Endothelial cell of umbilical vein (primary cell): ENCODE measurements at regions not wholly inside any gene's neighbourhood (a gene's known extent, or its start where the extent isn't known, plus 50 kb on each side); places are given as distances from the start of the nearest gene placed in this dataset.

Experiments used
- BruUV-seq: library from RNA; stranded (reverse); fragments of 400-500 nt; replicated peaks from 2 replicates; lab custom pipeline; 2021; lab: Mats Ljungman, UMichigan
- CTCF ChIA-PET: fragments of 300-600, 350-600 bp; sonication (Branson Sonifier 250); formaldehyde crosslinking; loops from one replicate; lab custom pipeline; 2021; ENCODE audit warnings: antibody characterized with exemption, inconsistent platforms; lab: Charles Lee
- POLR2A ChIA-PET: fragments of 300-600, 350-600 bp; sonication (Branson Sonifier 250); formaldehyde crosslinking; loops from one replicate; lab custom pipeline; 2021; ENCODE audit warnings: antibody characterized with exemption, inconsistent platforms; lab: Charles Lee
- DNase-seq: peaks from one replicate; pipeline ENCODE4 v3.0.0-alpha.2; 2011; ENCODE audit warnings: low read depth, low spot score
- FAIRE-seq: peaks from 2 replicates; lab custom pipeline; 2011; peaks lifted over from hg19 to GRCh38; lab: Jason Lieb, UNC
- H2AFZ ChIP-seq: 2 replicates; pipeline ENCODE4 v1.6.0; 2012; ENCODE audit warnings: low read depth, low read length, control low read depth, inconsistent platforms
- H3K27ac ChIP-seq: 2 replicates; pipeline ENCODE4 v1.5.1; 2011; ENCODE audit warnings: low read depth, mild to moderate bottlenecking, control low read depth, low read length, moderate library complexity; ENCODE audit not compliant: insufficient read depth
- H3K27me3 ChIP-seq, 2 experiments: 2 replicates each; pipeline versions ENCODE4 v1.6.0 to v1.6.1; 2011; ENCODE audit warnings: low read length in 2 of 2, mixed read lengths in 1 of 2; ENCODE audit not compliant: control insufficient read depth in 2 of 2, insufficient read depth in 2 of 2
- H3K36me3 ChIP-seq, 2 experiments: 2 replicates in 1 of 2; 3 replicates in 1 of 2; pipeline ENCODE4 v1.5.1; 2011; ENCODE audit warnings: low read length in 2 of 2, mild to moderate bottlenecking in 1 of 2, moderate library complexity in 1 of 2; ENCODE audit not compliant: control insufficient read depth in 2 of 2, insufficient read depth in 2 of 2; ENCODE audit errors: extremely low read depth in 1 of 2
- H3K4me1 ChIP-seq: 3 replicates; pipeline ENCODE4 v1.5.1; 2011; ENCODE audit warnings: mild to moderate bottlenecking, low read length; ENCODE audit not compliant: control insufficient read depth, insufficient read depth; ENCODE audit errors: extremely low read depth
- H3K4me2 ChIP-seq: 2 replicates; pipeline ENCODE4 v1.6.1; 2011; ENCODE audit warnings: low read length, control low read depth, mixed read lengths; ENCODE audit not compliant: insufficient read depth
- H3K4me3 ChIP-seq, 3 experiments: fragments of 200-600 bp in 1 of 3; sonication (generic), shearing (Covaris generic) in 1 of 3; replicated peaks in 1 of 3; 2 replicates each; pipeline ENCODE4 v1.5.1; 2011 to 2016; ENCODE audit warnings: control low read depth in 3 of 3, low read length in 3 of 3, mild to moderate bottlenecking in 2 of 3, inconsistent platforms in 1 of 3, low read depth in 1 of 3, moderate library complexity in 1 of 3; ENCODE audit not compliant: insufficient read depth in 1 of 3
- H3K79me2 ChIP-seq: 2 replicates; pipeline ENCODE4 v1.6.0; 2012; ENCODE audit warnings: low read length, inconsistent platforms; ENCODE audit not compliant: control insufficient read depth, insufficient read depth
- H3K9ac ChIP-seq: replicated peaks from 2 replicates; pipeline ENCODE3; 2011; ENCODE audit warnings: low read length, control low read depth; ENCODE audit not compliant: insufficient read depth; ENCODE audit errors: extremely low read depth
- H3K9me1 ChIP-seq: replicated peaks from 3 replicates; pipeline ENCODE4 v1.6.0; 2011; ENCODE audit warnings: mild to moderate bottlenecking, low read length; ENCODE audit not compliant: control insufficient read depth, insufficient read depth; ENCODE audit errors: extremely low read depth
- H3K9me3 ChIP-seq: replicated peaks from 2 replicates; pipeline ENCODE4 v1.5.1; 2012; ENCODE audit warnings: low read length, inconsistent platforms; ENCODE audit not compliant: control insufficient read depth, insufficient read depth
- H4K20me1 ChIP-seq: replicated peaks from 2 replicates; pipeline ENCODE3; 2011; ENCODE audit warnings: mild to moderate bottlenecking, low read length; ENCODE audit not compliant: control insufficient read depth, insufficient read depth; ENCODE audit errors: extremely low read depth
- EZH2 ChIP-seq: IDR thresholded peaks from 2 replicates; pipeline ENCODE4 v1.6.1; 2012; ENCODE audit warnings: borderline replicate concordance, low read depth, mild to moderate bottlenecking, moderate library complexity, low read length, inconsistent platforms; ENCODE audit not compliant: severe bottlenecking
- FOS ChIP-seq: IDR thresholded peaks from 2 replicates; pipeline ENCODE4 v1.6.1; 2011; ENCODE audit warnings: mild to moderate bottlenecking, low read length, moderate library complexity, borderline replicate concordance; ENCODE audit not compliant: insufficient read depth
- GATA2 ChIP-seq: IDR thresholded peaks from 2 replicates; pipeline ENCODE4 v1.7.0; 2011; ENCODE audit warnings: low read depth, mild to moderate bottlenecking, moderate library complexity, mixed read lengths, low read length; ENCODE audit not compliant: insufficient read length, insufficient read depth
- JUN ChIP-seq: IDR thresholded peaks from 2 replicates; pipeline ENCODE4 v1.6.1; 2011; ENCODE audit warnings: borderline replicate concordance, low read depth; ENCODE audit not compliant: insufficient read length, insufficient read depth
- MYC ChIP-seq: IDR thresholded peaks from one replicate; pipeline ENCODE4 v1.6.1; 2011; ENCODE audit warnings: mild to moderate bottlenecking, low read depth, low read length
- POLR2A ChIP-seq: IDR thresholded peaks from 2 replicates; pipeline ENCODE4 v1.6.1; 2012; ENCODE audit warnings: low read depth, mild to moderate bottlenecking, control low read depth, low read length
- POLR2AphosphoS5 ChIP-seq: IDR thresholded peaks from 2 replicates; pipeline ENCODE4 v1.6.1; 2012; ENCODE audit warnings: low read depth, mild to moderate bottlenecking, control low read depth, low read length, moderate library complexity; ENCODE audit not compliant: insufficient read depth
- dilution Hi-C: fragments of 300-500 bp; cut with MboI; formaldehyde crosslinking; loops from one replicate; pipeline ENCODE4 v1.15.0; 2019; ENCODE audit warnings: low sequenced_read_pairs; ENCODE audit not compliant: extremely low pct_ligation_motif_present
- intact Hi-C: fragments of 100-400 bp; cut with micrococcal nuclease; formaldehyde crosslinking; loops from one replicate; pipeline ENCODE4 v1.10.0; 2022
- TF ChIP-seq, protein P1 (sequence below), 2 donors: IDR thresholded peaks; 1 replicate in 1 of 2; 2 replicates in 1 of 2; pipeline ENCODE4 v1.5.1; 2011; ENCODE audit warnings: low read length in 2 of 2, mild to moderate bottlenecking in 2 of 2, moderate library complexity in 2 of 2, control low read depth in 1 of 2, inconsistent platforms in 1 of 2, low read depth in 1 of 2; ENCODE audit not compliant: insufficient read depth in 1 of 2; ENCODE audit errors: extremely low read depth in 1 of 2

DNA sequence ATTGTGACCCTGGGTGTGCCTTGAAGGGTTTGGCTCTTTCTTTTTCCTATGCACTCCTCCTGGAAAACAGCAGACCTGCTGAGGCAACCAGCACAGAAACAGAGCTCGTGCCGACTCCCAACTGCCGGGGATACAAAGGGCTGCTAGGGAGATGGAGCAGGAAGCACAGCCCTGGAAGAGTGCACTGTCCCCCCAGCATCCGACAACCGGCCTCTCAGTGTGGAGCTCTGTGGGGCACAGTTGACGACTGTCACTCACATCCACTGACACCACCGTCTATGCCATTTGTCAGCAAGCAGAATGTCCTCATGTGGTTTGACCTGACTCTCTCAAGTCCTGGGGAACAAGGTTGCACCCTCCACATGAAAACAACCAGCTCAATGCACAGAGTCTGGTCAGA lies 290.4 kb downstream of the TNS1 start:
- peaks cover 0 to 5% of the 10 kb centered on the region in 2 experiments for H3K27me3 ChIP-seq
- H3K9me3 ChIP-seq = no peaks in the 10 kb centered on the region
- CTCF ChIA-PET = interaction anchor here (0.9 to 4.5 kb wide), 11 partner anchors 13 to 1194 kb away, joined by 3 to 73 read pairs (median 5); no protein-coding TSS in a partner anchor
- H3K4me3 ChIP-seq = no peak overlapping the region
- no peaks in the 10 kb centered on the region for H4K20me1 ChIP-seq
- no peaks in the 10 kb centered on the region for H3K4me1 ChIP-seq
- no peak overlapping the region for H2AFZ ChIP-seq
- TF ChIP-seq, protein P1, sequence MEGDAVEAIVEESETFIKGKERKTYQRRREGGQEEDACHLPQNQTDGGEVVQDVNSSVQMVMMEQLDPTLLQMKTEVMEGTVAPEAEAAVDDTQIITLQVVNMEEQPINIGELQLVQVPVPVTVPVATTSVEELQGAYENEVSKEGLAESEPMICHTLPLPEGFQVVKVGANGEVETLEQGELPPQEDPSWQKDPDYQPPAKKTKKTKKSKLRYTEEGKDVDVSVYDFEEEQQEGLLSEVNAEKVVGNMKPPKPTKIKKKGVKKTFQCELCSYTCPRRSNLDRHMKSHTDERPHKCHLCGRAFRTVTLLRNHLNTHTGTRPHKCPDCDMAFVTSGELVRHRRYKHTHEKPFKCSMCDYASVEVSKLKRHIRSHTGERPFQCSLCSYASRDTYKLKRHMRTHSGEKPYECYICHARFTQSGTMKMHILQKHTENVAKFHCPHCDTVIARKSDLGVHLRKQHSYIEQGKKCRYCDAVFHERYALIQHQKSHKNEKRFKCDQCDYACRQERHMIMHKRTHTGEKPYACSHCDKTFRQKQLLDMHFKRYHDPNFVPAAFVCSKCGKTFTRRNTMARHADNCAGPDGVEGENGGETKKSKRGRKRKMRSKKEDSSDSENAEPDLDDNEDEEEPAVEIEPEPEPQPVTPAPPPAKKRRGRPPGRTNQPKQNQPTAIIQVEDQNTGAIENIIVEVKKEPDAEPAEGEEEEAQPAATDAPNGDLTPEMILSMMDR (IDR thresholded peaks at IDR 0.05; ENCODE audit: extremely low read depth in 1 of 2, insufficient read depth in 1 of 2, low read depth in 1 of 2, low read length in 2 of 2) = no peak
- TF ChIP-seq POLR2A = no peak
- no peak for TF ChIP-seq EZH2
- TF ChIP-seq GATA2 = no peak
- TF ChIP-seq JUN = no peak
- no peak for TF ChIP-seq POLR2AphosphoS5
- no peak for TF ChIP-seq FOS
- no peak for TF ChIP-seq MYC
- FAIRE-seq = no peak
- BruUV-seq = no TSS peak
- H3K27ac ChIP-seq = no peak overlapping the region
- no peak overlapping the region for H3K9ac ChIP-seq
- POLR2A ChIA-PET = no interaction called here
- no peaks in the 10 kb centered on the region for H3K79me2 ChIP-seq
- intact Hi-C loops = loop anchor here (2.0 to 5.0 kb wide), 3 partner anchors 202 to 1195 kb away; no protein-coding TSS in a partner anchor
- DNase-seq = no peak
- no peaks in the 10 kb centered on the region for H3K36me3 ChIP-seq
- H3K9me1 ChIP-seq = no peaks in the 10 kb centered on the region
- dilution Hi-C loops = no loop called here
- H3K4me2 ChIP-seq = no peak overlapping the region
